ENCODE measurements at regions not wholly inside any gene's neighbourhood (a gene's known extent, or its start where the extent isn't known, plus 50 kb on each side); places are given as distances from the start of the nearest gene placed in this dataset.

GRCh38 chr2:118296663-118297062, 208.4 kb downstream of the INSIG2 start:
- DNase-seq (ENCODE audit: low read depth in 4 of 4, low spot score in 1 of 4) = no peak

- no peak for DNase-seq (ENCODE audit: low read depth in 4 of 4, low spot score in 1 of 4)
Observed at GRCh38 chr2:118295592-118296390, 207.5 kb downstream of the INSIG2 start.

- DNase-seq (ENCODE audit: low read depth in 4 of 4, low spot score in 1 of 4) = no peak
Observed at GRCh38 chr2:118294063-118294462, 205.8 kb downstream of the INSIG2 start.

GRCh38 chr2:118292991-118293390, 204.7 kb downstream of the INSIG2 start:
- DNase-seq (ENCODE audit: low read depth in 4 of 4, low spot score in 1 of 4) = no peak

GRCh38 chr2:118291251-118291880, 203.1 kb downstream of the INSIG2 start:
- DNase-seq (ENCODE audit: low read depth in 4 of 4, low spot score in 1 of 4) = no peak

GRCh38 chr2:118290411-118291250, 202.4 kb downstream of the INSIG2 start:
- DNase-seq (ENCODE audit: low read depth in 4 of 4, low spot score in 1 of 4) = no peak

- no peak for DNase-seq (ENCODE audit: low read depth in 4 of 4, low spot score in 1 of 4)
Observed at GRCh38 chr2:118279005-118279404, 190.7 kb downstream of the INSIG2 start.

GRCh38 chr2:118278046-118278445, 189.8 kb downstream of the INSIG2 start:
- no peak for DNase-seq (ENCODE audit: low read depth in 4 of 4, low spot score in 1 of 4)

GRCh38 chr2:118274841-118275510, 186.7 kb downstream of the INSIG2 start:
- DNase-seq (ENCODE audit: low read depth in 4 of 4, low spot score in 1 of 4) = no peak

GRCh38 chr2:118272391-118272790, 184.1 kb downstream of the INSIG2 start:
- DNase-seq (ENCODE audit: low read depth in 4 of 4, low spot score in 1 of 4) = no peak

- no peak for DNase-seq (ENCODE audit: low read depth in 4 of 4, low spot score in 1 of 4)
Observed at GRCh38 chr2:118269408-118270051, 181.3 kb downstream of the INSIG2 start.

GRCh38 chr2:118268268-118268667, 180.0 kb downstream of the INSIG2 start:
- no peak for DNase-seq (ENCODE audit: low read depth in 4 of 4, low spot score in 1 of 4)

GRCh38 chr2:118265873-118266455, 177.7 kb downstream of the INSIG2 start:
- no peak for DNase-seq (ENCODE audit: low read depth in 4 of 4, low spot score in 1 of 4)

- DNase-seq (ENCODE audit: low read depth in 4 of 4, low spot score in 1 of 4) = no peak
Observed at GRCh38 chr2:118264232-118264990, 176.1 kb downstream of the INSIG2 start.

- no peak for DNase-seq (ENCODE audit: low read depth in 4 of 4, low spot score in 1 of 4)
Observed at GRCh38 chr2:118257696-118258095, 169.4 kb downstream of the INSIG2 start.

GRCh38 chr2:118255771-118256372, 167.6 kb downstream of the INSIG2 start:
- no peak for DNase-seq (ENCODE audit: low read depth in 4 of 4, low spot score in 1 of 4)

- no peak for DNase-seq (ENCODE audit: low read depth in 4 of 4, low spot score in 1 of 4)
Observed at GRCh38 chr2:118255301-118255700, 167.0 kb downstream of the INSIG2 start.

- DNase-seq (ENCODE audit: low read depth in 4 of 4, low spot score in 1 of 4) = no peak
Observed at GRCh38 chr2:118254116-118254515, 165.8 kb downstream of the INSIG2 start.

- DNase-seq (ENCODE audit: low read depth in 4 of 4, low spot score in 1 of 4) = no peak
Observed at GRCh38 chr2:118251427-118251826, 163.2 kb downstream of the INSIG2 start.
